Activated CD4-positive, alpha-beta memory T cell treated with anti-CD3 and anti-CD28 coated beads for 36 hours (primary cell): ENCODE measurements at regions not wholly inside any gene's neighbourhood (a gene's known extent, or its start where the extent isn't known, plus 50 kb on each side); places are given as distances from the start of the nearest gene placed in this dataset.

Experiments
- CTCF ChIA-PET: fragments of 350-600 bp; sonication (Branson Sonifier 250); formaldehyde crosslinking; loops from one replicate; lab custom pipeline; 2021; ENCODE audit warnings: antibody characterized with exemption, inconsistent platforms; lab: Charles Lee
- POLR2A ChIA-PET: fragments of 350-600 bp; sonication (Branson Sonifier 250); formaldehyde crosslinking; loops from one replicate; lab custom pipeline; 2021; ENCODE audit warnings: antibody characterized with exemption; lab: Charles Lee
- DNase-seq: peaks from one replicate; pipeline ENCODE4 v3.0.0-alpha.2; 2020
- H3K27ac Mint-ChIP-seq: one replicate; pipeline ENCODE4 v1.8.0; 2021; ENCODE audit warnings: mixed read lengths
- H3K27me3 Mint-ChIP-seq: one replicate; pipeline ENCODE4 v1.8.0; 2021; ENCODE audit warnings: mixed read lengths
- H3K36me3 Mint-ChIP-seq: one replicate; pipeline ENCODE4 v1.8.0; 2021; ENCODE audit warnings: mixed read lengths
- H3K4me1 Mint-ChIP-seq: one replicate; pipeline ENCODE4 v1.8.0; 2021; ENCODE audit warnings: low read depth, mixed read lengths
- H3K4me3 Mint-ChIP-seq: one replicate; pipeline ENCODE4 v1.8.0; 2021; ENCODE audit warnings: mild to moderate bottlenecking, mixed read lengths
- H3K9me3 Mint-ChIP-seq: one replicate; pipeline ENCODE4 v1.8.0; 2021; ENCODE audit warnings: mixed read lengths
- intact Hi-C: fragments of 100-400 bp; cut with micrococcal nuclease; formaldehyde crosslinking; loops from one replicate; pipeline ENCODE4 v1.15.1; 2023

GRCh38 chr5:20463206-20463605 is 475.2 kb upstream of the CDH18 start:
- H3K27me3 Mint-ChIP-seq: no peaks in the 10 kb centered on the region
- H3K36me3 Mint-ChIP-seq: no peaks in the 10 kb centered on the region
- ChIA-PET POLR2A (no interaction called here), CTCF (no interaction called here)
- intact Hi-C loops: no loop called here
- no peaks in the 10 kb centered on the region for H3K4me1 Mint-ChIP-seq
- H3K9me3 Mint-ChIP-seq: peaks cover 18% of the 10 kb centered on the region
- no peak overlapping the region for H3K4me3 Mint-ChIP-seq
- H3K27ac Mint-ChIP-seq: no peak overlapping the region
- DNase-seq: no peak

- no peak overlapping the region for H3K4me3 Mint-ChIP-seq
- H3K27me3 Mint-ChIP-seq: no peaks in the 10 kb centered on the region
- no peaks in the 10 kb centered on the region for H3K4me1 Mint-ChIP-seq
- H3K9me3 Mint-ChIP-seq: peaks cover 9% of the 10 kb centered on the region
- no peak overlapping the region for H3K27ac Mint-ChIP-seq
- no peaks in the 10 kb centered on the region for H3K36me3 Mint-ChIP-seq
- POLR2A ChIA-PET: no interaction called here
- intact Hi-C loops: no loop called here
- CTCF ChIA-PET: no interaction called here
- DNase-seq: no peak
Observed at GRCh38 chr5:20446121-20446520, 458.1 kb upstream of the CDH18 start.

GRCh38 chr5:20445326-20445860 is 457.4 kb upstream of the CDH18 start:
- Mint-ChIP-seq H3K27ac (no peak overlapping the region), H3K36me3 (no peaks in the 10 kb centered on the region), H3K27me3 (no peaks in the 10 kb centered on the region), H3K9me3 (peaks cover 9% of the 10 kb centered on the region), H3K4me1 (no peaks in the 10 kb centered on the region), H3K4me3 (no peak overlapping the region)
- intact Hi-C loops: no loop called here
- POLR2A ChIA-PET: no interaction called here
- CTCF ChIA-PET: no interaction called here
- no peak for DNase-seq

GRCh38 chr5:20434786-20435185 is 446.8 kb upstream of the CDH18 start:
- intact Hi-C loops: no loop called here
- Mint-ChIP-seq H3K9me3 (peaks cover 7% of the 10 kb centered on the region), H3K4me3 (no peak overlapping the region), H3K4me1 (no peaks in the 10 kb centered on the region), H3K27ac (no peak overlapping the region), H3K27me3 (no peaks in the 10 kb centered on the region), H3K36me3 (no peaks in the 10 kb centered on the region)
- ChIA-PET CTCF (no interaction called here), POLR2A (no interaction called here)
- DNase-seq: no peak

- peaks cover 6% of the 10 kb centered on the region for H3K9me3 Mint-ChIP-seq
- H3K4me1 Mint-ChIP-seq: no peaks in the 10 kb centered on the region
Observed at GRCh38 chr5:20420991-20421595, 433.1 kb upstream of the CDH18 start.

More at GRCh38 chr5:20420991-20421595, 433.1 kb upstream of the CDH18 start:
- ChIA-PET POLR2A (no interaction called here), CTCF (no interaction called here)
- Mint-ChIP-seq H3K27me3 (no peaks in the 10 kb centered on the region), H3K4me3 (no peak overlapping the region), H3K36me3 (no peaks in the 10 kb centered on the region), H3K27ac (no peak overlapping the region)
- intact Hi-C loops: no loop called here
- no peak for DNase-seq
